ENCODE measurements at regions not wholly inside any gene's neighbourhood (a gene's known extent, or its start where the extent isn't known, plus 50 kb on each side); places are given as distances from the start of the nearest gene placed in this dataset.

DNA sequence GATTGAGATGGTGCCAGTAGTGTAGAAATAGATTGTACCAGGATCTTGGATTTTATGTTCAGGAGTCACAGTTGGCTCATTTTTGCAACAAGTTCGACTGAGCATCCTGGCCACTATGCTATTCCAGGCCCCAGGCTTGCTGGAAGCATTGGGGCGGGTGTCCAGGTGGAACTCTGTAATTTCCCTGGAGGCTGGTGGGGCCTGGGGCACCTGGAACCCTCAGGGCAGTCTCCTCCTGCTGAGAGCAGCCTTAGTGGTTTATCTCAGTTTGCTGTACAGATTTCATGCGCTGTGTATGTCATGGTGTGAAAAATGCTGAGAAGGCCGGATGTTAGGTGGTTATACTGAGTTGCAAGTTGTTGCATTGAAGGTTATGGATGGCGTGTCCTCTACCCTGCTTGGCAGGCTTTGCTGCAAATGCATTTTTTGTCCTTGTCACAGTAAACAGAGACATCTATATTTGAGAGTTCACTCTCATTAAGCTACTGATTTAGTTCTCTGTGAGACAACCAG lies 135.1 kb upstream of the MYLIP start:
- DNase-seq, result no peak

- no peak for DNase-seq
Observed at GRCh38 chr6:15990179-15990578, 138.7 kb upstream of the MYLIP start.

DNA sequence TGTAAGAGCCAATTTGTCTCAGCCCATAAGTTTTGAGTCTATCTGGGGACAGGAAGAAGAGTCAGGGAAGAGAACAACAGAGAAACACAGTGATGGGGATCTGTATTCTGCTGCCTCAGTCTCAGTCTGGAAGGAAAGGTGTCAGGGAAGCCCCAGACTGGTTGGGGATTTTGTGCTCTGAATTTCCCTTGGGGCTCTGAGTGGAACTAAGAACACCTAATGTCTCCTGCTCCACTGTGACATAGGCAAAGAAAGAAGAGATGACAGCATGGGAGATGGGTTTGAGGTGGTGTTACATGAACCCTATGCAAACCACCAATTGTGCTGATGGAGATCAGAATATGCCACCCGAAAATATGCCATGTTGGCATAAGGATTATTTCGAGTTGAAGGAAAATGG lies 139.5 kb upstream of the MYLIP start:
- no peak for DNase-seq

DNA sequence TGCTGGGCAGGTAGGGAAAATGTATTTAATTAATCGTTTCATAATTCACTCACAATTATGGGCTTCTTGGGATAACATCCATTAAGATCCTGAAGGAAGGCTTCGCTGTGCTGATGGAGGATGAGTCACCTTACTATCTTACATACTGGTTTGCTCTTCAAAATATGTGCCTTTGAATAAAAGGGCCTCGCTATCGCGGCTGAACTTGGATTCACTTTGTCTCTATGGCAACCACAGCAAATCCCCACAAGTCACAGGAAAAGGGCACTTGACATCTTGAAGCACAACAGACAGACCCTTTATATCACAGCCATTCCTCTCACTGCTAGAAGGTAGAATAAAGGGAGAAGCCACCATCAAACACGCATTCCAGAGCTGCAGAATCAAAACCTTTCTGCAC lies 141.3 kb upstream of the MYLIP start:
- no peak for DNase-seq

DNA sequence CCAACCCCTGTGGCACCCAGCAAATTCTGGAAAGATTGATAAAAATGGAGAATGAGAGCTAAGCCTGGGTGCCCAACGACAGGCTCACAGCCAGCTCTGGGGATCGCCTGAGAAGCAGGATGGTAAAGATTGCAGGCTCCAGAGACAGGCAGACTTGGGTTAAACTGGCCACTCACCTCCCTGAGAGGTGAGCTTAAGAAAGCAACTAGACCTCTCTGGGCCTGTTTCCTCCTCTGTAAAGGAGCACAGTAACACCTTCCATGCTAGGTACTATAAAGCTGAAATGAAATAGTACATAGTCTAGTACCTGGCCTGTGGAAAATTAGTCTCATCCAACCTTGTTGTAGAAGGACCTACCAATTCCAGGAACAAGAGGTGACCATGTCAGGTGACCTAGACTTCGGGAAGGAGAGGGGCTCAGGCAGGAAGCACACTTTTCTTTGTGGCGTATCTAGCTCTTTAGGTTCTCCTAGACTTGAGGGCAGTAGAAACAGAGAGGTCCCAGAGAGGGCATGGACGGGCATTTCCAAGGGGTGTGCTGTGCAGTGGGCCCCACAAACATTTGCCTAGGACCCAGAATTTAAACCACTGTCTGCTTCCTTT lies 142.8 kb upstream of the MYLIP start:
- no peak for DNase-seq

DNA sequence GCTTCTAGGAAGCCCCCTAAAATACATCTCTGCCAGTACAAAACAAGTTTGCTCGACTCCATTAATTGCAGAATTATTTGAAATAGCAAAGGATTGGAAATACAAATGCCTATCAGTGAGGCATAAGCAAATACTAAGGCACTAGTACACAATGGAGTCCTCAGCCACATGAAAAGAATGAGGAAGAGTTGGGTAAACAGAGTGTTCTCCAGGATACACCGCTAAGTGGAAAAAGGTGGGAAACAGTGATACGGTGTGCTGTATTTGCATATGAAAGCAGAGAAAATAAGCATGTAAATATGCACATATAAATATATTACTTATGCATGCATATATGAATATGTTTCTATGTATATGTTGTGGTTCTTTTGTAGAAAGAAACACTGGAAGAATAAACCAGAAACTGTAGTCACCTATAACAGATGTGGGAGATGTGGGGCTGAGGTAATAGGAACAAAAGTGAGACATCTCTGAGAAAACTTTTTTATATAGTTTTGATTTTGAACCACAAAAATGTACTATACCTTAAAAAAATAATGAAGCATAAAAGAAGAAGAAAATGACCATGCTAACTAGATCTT lies 143.4 kb upstream of the MYLIP start:
- no peak for DNase-seq

- DNase-seq, result no peak
Observed at GRCh38 chr6:15981956-15982355, 146.9 kb upstream of the MYLIP start.

- DNase-seq, result no peak
Observed at GRCh38 chr6:15980801-15981200, 148.1 kb upstream of the MYLIP start.

DNA sequence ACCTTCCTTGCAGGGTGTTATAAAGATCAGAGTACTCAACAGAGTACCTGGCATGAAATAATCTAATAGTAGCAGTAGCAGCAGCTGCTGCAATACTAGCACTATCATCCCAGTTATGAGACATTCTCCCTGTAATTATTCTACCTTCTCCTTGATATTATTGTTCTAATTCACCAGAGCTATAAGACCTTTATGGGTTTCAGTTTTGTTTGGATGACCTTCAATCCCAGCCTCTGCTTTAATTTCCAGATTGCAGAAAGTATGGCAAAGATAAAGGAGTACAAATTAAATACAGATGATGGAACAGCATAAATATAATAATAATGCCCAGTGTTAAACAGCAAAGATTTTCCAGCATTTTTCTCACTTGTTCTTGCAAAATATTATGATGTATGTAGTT lies 150.5 kb upstream of the MYLIP start:
- DNase-seq, result no peak

GRCh38 chr6:15977050-15977449 lies 151.8 kb upstream of the MYLIP start:
- DNase-seq, result no peak

- no peak for DNase-seq
Observed at GRCh38 chr6:15974817-15975216, 154.1 kb upstream of the MYLIP start.

GRCh38 chr6:15970517-15970916 lies 158.4 kb upstream of the MYLIP start:
- DNase-seq, result no peak

GRCh38 chr6:15969236-15969778 lies 159.6 kb upstream of the MYLIP start:
- DNase-seq, result no peak

- DNase-seq, result no peak
Observed at GRCh38 chr6:15968519-15968918, 160.4 kb upstream of the MYLIP start.

GRCh38 chr6:15966000-15966520 lies 162.8 kb upstream of the MYLIP start:
- DNase-seq, result no peak

- no peak for DNase-seq
Observed at GRCh38 chr6:15962449-15962764, 166.5 kb upstream of the MYLIP start.

DNA sequence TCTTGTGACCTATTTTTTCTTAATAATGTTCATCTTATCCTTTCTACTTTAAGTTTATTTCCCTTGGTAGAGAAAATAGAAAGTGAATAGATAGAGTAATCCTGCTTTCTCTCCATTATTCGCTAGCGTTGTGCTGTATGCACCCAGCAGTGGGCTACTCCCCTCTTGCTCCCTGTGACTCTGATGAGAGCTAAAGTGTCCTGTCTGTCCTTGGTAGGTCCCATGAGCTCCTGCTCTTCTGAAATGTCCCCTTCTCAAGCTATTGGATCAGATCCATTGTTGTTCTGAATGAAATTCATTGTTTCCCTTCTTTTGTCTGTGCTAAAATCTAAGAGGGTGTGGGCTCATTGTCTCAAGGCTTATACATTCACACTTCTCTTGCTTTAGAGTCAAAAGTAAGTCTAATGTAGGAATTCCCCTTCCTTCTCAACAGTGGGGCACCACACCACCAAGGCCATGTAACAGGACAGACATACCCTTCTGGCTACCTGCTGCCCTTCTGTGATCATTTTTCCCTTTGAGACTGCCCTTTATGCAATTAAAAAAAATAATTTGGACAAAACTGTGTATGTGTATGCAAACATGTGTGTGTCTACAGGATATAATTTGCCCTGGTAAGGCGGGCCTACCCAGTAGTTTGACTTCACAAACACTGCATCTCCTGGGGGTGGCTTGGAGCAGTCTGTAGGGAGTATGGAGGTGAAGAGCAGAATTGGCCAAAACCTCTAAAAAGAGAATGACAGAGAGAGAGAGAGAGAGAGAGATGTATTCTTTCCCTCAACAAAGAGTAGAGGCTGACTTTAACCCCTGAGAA lies 167.0 kb upstream of the MYLIP start:
- no peak for DNase-seq

DNA sequence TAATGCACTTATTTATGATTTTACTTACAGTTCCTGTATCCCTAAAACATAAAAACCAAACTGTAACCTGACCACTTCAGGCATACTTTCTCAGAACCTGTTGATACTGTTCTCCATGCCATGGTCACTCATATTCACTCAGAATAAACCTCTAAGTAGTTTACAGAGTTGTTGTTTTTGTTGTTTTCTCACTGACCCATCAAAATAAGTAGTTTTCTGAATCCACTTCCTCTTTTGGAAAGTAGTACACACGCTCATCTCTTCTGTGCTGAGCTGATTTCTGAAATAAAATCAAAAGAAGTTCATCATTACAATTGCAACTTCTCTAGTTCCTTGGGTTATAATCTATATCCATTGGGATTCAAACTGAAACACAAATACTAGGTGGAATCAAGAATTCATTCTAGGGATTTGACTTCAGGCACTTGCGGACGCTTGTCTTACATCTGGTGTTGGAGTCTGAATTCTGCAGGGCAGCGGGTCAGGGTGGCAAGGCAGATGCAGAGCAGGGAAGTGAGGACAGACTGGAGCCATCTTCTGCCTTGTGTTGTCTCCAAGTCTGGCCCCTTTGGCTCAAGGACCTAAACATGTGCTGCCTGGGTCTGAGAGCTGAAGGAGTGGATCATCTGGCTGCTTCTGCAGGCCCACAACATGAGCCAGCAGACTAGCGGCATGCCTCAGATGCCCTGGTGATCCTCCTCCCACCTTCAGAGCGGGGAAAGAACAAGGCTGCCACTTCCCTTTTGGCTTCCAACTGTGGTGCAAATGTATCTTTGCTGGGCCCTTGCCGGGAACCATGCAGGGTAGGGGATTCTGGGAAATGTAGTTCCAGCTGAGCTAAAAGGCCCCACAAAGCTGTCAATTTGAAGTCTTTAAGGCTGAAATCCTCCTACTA lies 167.9 kb upstream of the MYLIP start:
- no peak for DNase-seq

DNA sequence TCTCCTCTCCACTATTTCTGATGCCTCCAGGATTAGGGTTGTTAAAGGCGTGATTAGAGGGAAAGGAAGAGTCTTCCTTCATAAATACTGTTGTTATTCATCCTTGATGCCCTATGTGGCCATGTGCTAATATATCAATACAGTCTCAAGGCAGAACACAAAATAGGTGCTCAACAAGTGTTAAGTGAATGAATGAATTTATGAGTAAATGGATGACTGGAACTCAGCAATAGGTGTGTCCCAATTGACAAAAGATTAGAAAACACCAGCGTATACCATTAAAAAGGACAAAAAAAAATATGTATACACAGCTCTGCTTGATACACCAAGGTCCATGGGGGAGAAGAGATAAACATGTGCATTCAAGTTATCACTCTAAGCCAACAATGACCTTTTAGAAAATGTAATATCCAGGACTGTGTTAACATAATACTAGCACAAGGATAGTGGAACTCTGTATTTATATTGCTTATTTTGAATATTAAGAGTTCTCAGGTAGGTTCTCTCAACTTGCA lies 171.2 kb upstream of the MYLIP start:
- DNase-seq, result no peak

DNA sequence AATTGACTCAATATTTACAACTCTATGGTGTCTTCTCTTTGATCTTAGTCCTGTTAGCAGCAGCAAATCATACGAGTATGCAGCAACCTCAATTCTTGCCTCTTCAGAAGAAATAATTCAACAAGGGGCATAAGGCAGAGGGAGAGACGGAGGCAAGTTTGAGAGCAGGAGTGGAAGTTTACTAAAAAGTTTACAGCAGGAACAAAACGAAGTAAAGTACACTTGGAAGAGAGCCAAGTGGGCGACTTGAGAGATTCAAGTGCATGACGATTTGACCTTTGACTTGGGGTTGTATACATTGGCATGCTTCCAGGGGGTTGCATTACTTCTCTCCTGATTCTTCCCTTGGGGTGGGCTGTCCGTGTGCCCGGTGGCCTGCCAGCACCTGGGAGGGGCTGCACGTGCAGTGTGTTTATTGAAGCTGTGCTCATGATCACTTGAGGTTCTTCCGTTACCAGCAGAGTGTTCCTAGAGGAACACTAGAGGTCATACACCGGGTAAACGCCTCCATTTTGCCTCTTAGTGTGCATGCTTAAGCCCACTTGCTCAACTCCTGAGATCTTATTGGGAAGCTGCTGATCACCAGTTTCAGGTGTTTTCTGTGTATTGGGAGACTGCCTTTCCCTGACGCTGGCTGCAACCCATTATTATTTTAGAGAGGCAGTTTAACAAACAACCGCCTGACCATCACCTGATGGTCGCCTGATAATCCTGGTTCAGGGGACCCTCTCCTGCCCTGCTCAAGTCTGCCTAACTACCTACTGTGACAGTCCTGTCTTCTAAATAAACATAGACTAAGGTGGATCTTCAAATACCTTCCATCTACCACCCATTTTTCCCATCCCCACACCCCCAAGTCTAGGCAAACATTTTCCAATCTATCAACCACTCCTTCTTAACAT lies 172.4 kb upstream of the MYLIP start:
- DNase-seq, result no peak

DNA sequence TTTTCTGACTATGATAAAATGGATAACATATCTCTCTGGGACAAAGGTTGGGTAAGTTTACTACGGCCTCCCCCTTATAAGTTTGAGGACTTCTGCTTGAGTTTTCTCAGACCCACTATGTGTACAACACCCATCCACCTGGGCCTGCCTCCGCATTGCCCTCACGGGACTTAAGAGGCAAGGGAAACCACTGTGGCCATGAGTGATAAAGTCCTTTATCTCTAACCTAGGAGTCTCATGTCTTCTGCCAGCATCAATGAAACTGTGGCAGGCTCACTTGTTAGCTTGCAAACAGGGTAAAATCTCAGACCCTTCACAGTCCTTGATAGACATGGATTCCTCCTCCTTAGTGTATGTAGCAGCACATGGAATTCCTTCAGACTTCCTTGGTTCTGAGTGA lies 173.4 kb upstream of the MYLIP start:
- no peak for DNase-seq
